ENCODE measurements at regions not wholly inside any gene's neighbourhood (a gene's known extent, or its start where the extent isn't known, plus 50 kb on each side); places are given as distances from the start of the nearest gene placed in this dataset.

GRCh38 chr12:114751712-114752111, 67.7 kb upstream of the TBX3 start (continued):
- TF ChIP-seq ZNF592 (IDR thresholded peaks at IDR 0.05) (no peak), ELK3 (CRISPR knock-in tag; IDR thresholded peaks at IDR 0.05) (no peak), PURB (CRISPR knock-in tag; IDR thresholded peaks at IDR 0.05; ENCODE audit: low read depth) (no peak), ZNF253 (CRISPR knock-in tag; conservative IDR thresholded peaks at IDR 0.05) (no peak), PHB2 (IDR thresholded peaks at IDR 0.05; ENCODE audit: low read depth) (no peak), ASH1L (IDR thresholded peaks at IDR 0.05; ENCODE audit: borderline replicate concordance, low read depth, partially characterized antibody) (no peak), TSHZ1 (CRISPR knock-in tag; IDR thresholded peaks at IDR 0.05) (no peak), ZHX1 (conservative IDR thresholded peaks at IDR 0.05; ENCODE audit: low read length) (no peak), KAT2B (IDR thresholded peaks at IDR 0.05; ENCODE audit: low read depth, low read length) (no peak), ZFP30 (CRISPR knock-in tag; IDR thresholded peaks at IDR 0.05; ENCODE audit: borderline replicate concordance) (no peak), USF2 (CRISPR knock-in tag; IDR thresholded peaks at IDR 0.05) (no peak)

Data from K562 (cell line).